Gastrocnemius medialis (tissue), 4 donors: ENCODE measurements at regions not wholly inside any gene's neighbourhood (a gene's known extent, or its start where the extent isn't known, plus 50 kb on each side); places are given as distances from the start of the nearest gene placed in this dataset.

Experiments used
- CTCF ChIP-seq, 5 experiments: fragments of 450-650 bp in 3 of 5; fragments of 200-600 bp in 2 of 5; sonication (generic) in 2 of 5; IDR thresholded peaks in 4 of 5; conservative IDR thresholded peaks in 1 of 5; 1 replicate in 4 of 5; 2 replicates in 1 of 5; pipeline ENCODE4 v1.5.1; 2016 to 2019; ENCODE audit warnings: antibody characterized with exemption in 5 of 5, mild to moderate bottlenecking in 3 of 5, moderate library complexity in 3 of 5
- POLR2A ChIP-seq, 2 donors: fragments of 450-650 bp; IDR thresholded peaks; one replicate each; pipeline ENCODE4 v1.6.1; 2017; ENCODE audit warnings: antibody characterized with exemption in 2 of 2, mild to moderate bottlenecking in 2 of 2, moderate library complexity in 2 of 2

GRCh38 chr5:152801886-152802285 lies 396.8 kb upstream of the NMUR2 start:
- TF ChIP-seq CTCF (IDR thresholded peaks at IDR 0.05 in 4 of 5, conservative IDR thresholded peaks at IDR 0.05 in 1 of 5) (no peak), POLR2A (IDR thresholded peaks at IDR 0.05) (no peak)
